GM13977 (cell line): ENCODE measurements at regions not wholly inside any gene's neighbourhood (a gene's known extent, or its start where the extent isn't known, plus 50 kb on each side); places are given as distances from the start of the nearest gene placed in this dataset.

Experiments
- DNase-seq: peaks from one replicate; pipeline ENCODE4 v3.0.0; 2012; ENCODE audit warnings: low spot score
- CTCF ChIP-seq: IDR thresholded peaks from 2 replicates; pipeline ENCODE4 v1.5.1; 2012; ENCODE audit warnings: mild to moderate bottlenecking, control low read depth; ENCODE audit not compliant: insufficient read depth; ENCODE audit errors: extremely low read depth, missing control alignments
- in situ Hi-C: fragments of 300-500 bp; cut with MboI; formaldehyde crosslinking; loops from one replicate; pipeline ENCODE4 v1.12.0; 2022; ENCODE audit warnings: low sequenced_read_pairs, low pct_unique_long_range_greater_than_20kb, mixed read lengths, inconsistent platforms; ENCODE audit not compliant: unreplicated experiment

- TF ChIP-seq CTCF = no peak
- in situ Hi-C loops = no loop called here
- no peak for DNase-seq
Observed at GRCh38 chr20:61162451-61162850, 89.6 kb upstream of the CDH4 start.

GRCh38 chr20:61163031-61163430, 89.0 kb upstream of the CDH4 start:
- no peak for DNase-seq
- in situ Hi-C loops = no loop called here
- no peak for TF ChIP-seq CTCF

GRCh38 chr20:61166324-61166723, 85.7 kb upstream of the CDH4 start:
- in situ Hi-C loops = no loop called here
- no peak for DNase-seq
- TF ChIP-seq CTCF = no peak

GRCh38 chr20:61168605-61169004, 83.5 kb upstream of the CDH4 start:
- in situ Hi-C loops = no loop called here
- TF ChIP-seq CTCF = no peak
- no peak for DNase-seq

GRCh38 chr20:61169874-61170273, 82.2 kb upstream of the CDH4 start:
- DNase-seq = no peak
- in situ Hi-C loops = no loop called here
- TF ChIP-seq CTCF = no peak

GRCh38 chr20:61170496-61171320, 81.4 kb upstream of the CDH4 start:
- no peak for DNase-seq
- in situ Hi-C loops = no loop called here
- TF ChIP-seq CTCF = no peak
